CD14-positive monocyte (primary cell): ENCODE measurements at regions not wholly inside any gene's neighbourhood (a gene's known extent, or its start where the extent isn't known, plus 50 kb on each side); places are given as distances from the start of the nearest gene placed in this dataset.

Experiments
- DNase-seq, 3 donors: peaks; one replicate each; pipeline ENCODE4 v3.0.0-alpha.2; 2011 to 2022
- H2AFZ ChIP-seq: 2 replicates; pipeline ENCODE4 v1.6.0; 2012; ENCODE audit warnings: mild to moderate bottlenecking, low read depth, low read length, inconsistent platforms; ENCODE audit not compliant: insufficient read depth, poor library complexity, severe bottlenecking
- H3K27ac ChIP-seq, 2 donors: 1 replicate in 1 of 2; 2 replicates in 1 of 2; pipeline ENCODE4 v1.5.1; 2012 to 2013; ENCODE audit warnings: low read length in 2 of 2, control low read depth in 1 of 2, inconsistent platforms in 1 of 2, low read depth in 1 of 2, mild to moderate bottlenecking in 1 of 2
- H3K27me3 ChIP-seq, 2 donors: one replicate each; pipeline versions ENCODE4 v1.6.0 to v1.6.1; 2011 to 2013; ENCODE audit warnings: low read length in 2 of 2; ENCODE audit not compliant: control insufficient read depth in 2 of 2, insufficient read depth in 2 of 2
- H3K36me3 ChIP-seq, 2 donors: replicated peaks in 1 of 2; 1 replicate in 1 of 2; 2 replicates in 1 of 2; pipeline versions ENCODE4 v1.5.1 to v1.6.1; 2012 to 2013; ENCODE audit warnings: low read length in 2 of 2, control low read depth in 1 of 2, inconsistent platforms in 1 of 2, mild to moderate bottlenecking in 1 of 2; ENCODE audit not compliant: insufficient read depth in 2 of 2, control insufficient read depth in 1 of 2
- H3K4me1 ChIP-seq, 2 donors: 1 replicate in 1 of 2; 2 replicates in 1 of 2; pipeline versions ENCODE4 v1.5.1 to v1.6.1; 2012 to 2013; ENCODE audit warnings: low read length in 2 of 2, control low read depth in 1 of 2, inconsistent platforms in 1 of 2, mild to moderate bottlenecking in 1 of 2, moderate library complexity in 1 of 2; ENCODE audit not compliant: insufficient read depth in 2 of 2, control insufficient read depth in 1 of 2
- H3K4me2 ChIP-seq: replicated peaks from 2 replicates; pipeline ENCODE3; 2012; ENCODE audit warnings: low read length, moderate library complexity, mild to moderate bottlenecking; ENCODE audit not compliant: poor library complexity, severe bottlenecking; ENCODE audit errors: extremely low read depth
- H3K4me3 ChIP-seq, 3 experiments: fragments of 200-600 bp in 1 of 3; sonication (generic) in 1 of 3; replicated peaks in 1 of 3; 1 replicate in 2 of 3; 2 replicates in 1 of 3; pipeline ENCODE4 v1.5.1; 2011 to 2013; ENCODE audit warnings: low read length in 3 of 3, mild to moderate bottlenecking in 3 of 3, control low read depth in 2 of 3, low read depth in 2 of 3, inconsistent platforms in 1 of 3, moderate library complexity in 1 of 3
- H3K79me2 ChIP-seq: 2 replicates; pipeline ENCODE4 v1.6.0; 2012; ENCODE audit warnings: mild to moderate bottlenecking, control low read depth, inconsistent platforms, low read length, moderate library complexity; ENCODE audit not compliant: insufficient read depth
- H3K9ac ChIP-seq: 2 replicates; pipeline ENCODE4 v1.6.0; 2017; ENCODE audit warnings: low read length, mild to moderate bottlenecking; ENCODE audit not compliant: insufficient read depth, poor library complexity, severe bottlenecking
- H3K9me3 ChIP-seq, 2 donors: replicated peaks in 1 of 2; 1 replicate in 1 of 2; 2 replicates in 1 of 2; pipeline versions ENCODE4 v1.5.1 to v1.6.1; 2012 to 2013; ENCODE audit warnings: low read length in 2 of 2, control low read depth in 1 of 2; ENCODE audit not compliant: control insufficient read depth in 1 of 2, insufficient read depth in 1 of 2
- H4K20me1 ChIP-seq: 2 replicates; pipeline ENCODE4 v1.6.0; 2012; ENCODE audit warnings: mild to moderate bottlenecking, low read length, control low read depth, moderate library complexity; ENCODE audit not compliant: insufficient read depth
- H3K27ac Mint-ChIP-seq, 7 donors: one replicate each; pipeline ENCODE4 v1.8.0; 2020; ENCODE audit warnings: mild to moderate bottlenecking in 7 of 7, mixed read lengths in 7 of 7, moderate library complexity in 6 of 7, inconsistent platforms in 2 of 7
- H3K27me3 Mint-ChIP-seq, 3 donors: one replicate each; pipeline ENCODE4 v1.8.0; 2021 to 2022; ENCODE audit warnings: low read depth in 3 of 3, mild to moderate bottlenecking in 3 of 3, mixed read lengths in 3 of 3, moderate library complexity in 3 of 3, inconsistent platforms in 1 of 3
- H3K36me3 Mint-ChIP-seq, 2 donors: one replicate each; pipeline ENCODE4 v1.8.0; 2020; ENCODE audit warnings: mixed read lengths in 2 of 2, inconsistent platforms in 1 of 2, mild to moderate bottlenecking in 1 of 2
- H3K4me1 Mint-ChIP-seq: one replicate; pipeline ENCODE4 v1.8.0; 2020; ENCODE audit warnings: mild to moderate bottlenecking, mixed read lengths
- H3K4me3 Mint-ChIP-seq, 2 donors: one replicate each; pipeline ENCODE4 v1.8.0; 2020; ENCODE audit warnings: mild to moderate bottlenecking in 2 of 2, mixed read lengths in 2 of 2, moderate library complexity in 1 of 2
- H3K9me3 Mint-ChIP-seq, 7 donors: one replicate each; pipeline ENCODE4 v1.8.0; 2020 to 2022; ENCODE audit warnings: mixed read lengths in 7 of 7, mild to moderate bottlenecking in 6 of 7, moderate library complexity in 6 of 7, inconsistent platforms in 2 of 7
- CTCF ChIP-seq: fragments of 200-600 bp; IDR thresholded peaks from one replicate; pipeline ENCODE4 v1.8.0; 2022; ENCODE audit warnings: antibody characterized with exemption, mild to moderate bottlenecking
- WGBS: methylation state at CpG from one replicate; pipeline ENCODE4 v1.1.5; 2013; ENCODE audit warnings: missing lambda C conversion rate; ENCODE audit not compliant: insufficient coverage; 5-methylcytosine and 5-hydroxymethylcytosine counted together
- intact Hi-C, 2 donors: fragments of 100-400 bp; cut with micrococcal nuclease; formaldehyde crosslinking; loops; one replicate each; pipeline versions ENCODE4 v1.15.0 to v1.15.1; 2023

GRCh38 chr16:61131447-61131846 lies 904.8 kb downstream of the CDH8 start:
- peaks cover 0 to 2% (median 1%) of the 10 kb centered on the region in 3 donors for H3K27me3 Mint-ChIP-seq
- H3K79me2 ChIP-seq: no peaks in the 10 kb centered on the region
- peaks cover 5 to 15% of the 10 kb centered on the region in 2 donors for H3K9me3 ChIP-seq
- no peak overlapping the region for H2AFZ ChIP-seq
- H3K27me3 ChIP-seq: no peaks in the 10 kb centered on the region
- no peak overlapping the region for H3K27ac Mint-ChIP-seq
- no peaks in the 10 kb centered on the region for H3K36me3 ChIP-seq
- H3K4me2 ChIP-seq: no peak overlapping the region
- H3K27ac ChIP-seq: no peak overlapping the region
- no peak for DNase-seq
- no peaks in the 10 kb centered on the region for H3K4me1 Mint-ChIP-seq
- H3K9me3 Mint-ChIP-seq: peaks cover 2 to 11% (median 6%) of the 10 kb centered on the region in 7 donors
- no peaks in the 10 kb centered on the region for H3K36me3 Mint-ChIP-seq
- no peaks in the 10 kb centered on the region for H3K4me1 ChIP-seq
- intact Hi-C loops: no loop called here
- no peak overlapping the region for H3K9ac ChIP-seq
- no peak for TF ChIP-seq CTCF
- H4K20me1 ChIP-seq: no peaks in the 10 kb centered on the region
- H3K4me3 ChIP-seq: no peak overlapping the region
- no peak overlapping the region for H3K4me3 Mint-ChIP-seq

GRCh38 chr16:61128545-61129323 lies 907.5 kb downstream of the CDH8 start:
- H3K79me2 ChIP-seq: no peaks in the 10 kb centered on the region
- Mint-ChIP-seq H3K4me1 (no peaks in the 10 kb centered on the region), H3K36me3 (no peaks in the 10 kb centered on the region), H3K27ac (no peak overlapping the region), H3K27me3 (peaks cover 0 to 2% (median 1%) of the 10 kb centered on the region in 3 donors), H3K9me3 (peaks cover 2 to 11% (median 8%) of the 10 kb centered on the region in 7 donors), H3K4me3 (no peak overlapping the region)
- no peak overlapping the region for H3K27ac ChIP-seq
- DNase-seq: no peak
- 97% methylated on average over 39 of the region's 54 CpGs for WGBS
- H3K9ac ChIP-seq: no peak overlapping the region
- no peaks in the 10 kb centered on the region for H4K20me1 ChIP-seq
- H3K4me2 ChIP-seq: no peak overlapping the region
- H3K4me1 ChIP-seq: no peaks in the 10 kb centered on the region
- H2AFZ ChIP-seq: no peak overlapping the region
- H3K27me3 ChIP-seq: no peaks in the 10 kb centered on the region
- no peak for TF ChIP-seq CTCF
- H3K36me3 ChIP-seq: no peaks in the 10 kb centered on the region
- peaks cover 5 to 15% of the 10 kb centered on the region in 2 donors for H3K9me3 ChIP-seq
- no peak overlapping the region for H3K4me3 ChIP-seq
- intact Hi-C loops: no loop called here
